ENCODE measurements at regions not wholly inside any gene's neighbourhood (a gene's known extent, or its start where the extent isn't known, plus 50 kb on each side); places are given as distances from the start of the nearest gene placed in this dataset.

GRCh38 chr1:177701654-177702353 lies 268.1 kb downstream of the SEC16B start:
- TF ChIP-seq CTCF (IDR thresholded peaks at IDR 0.05) (no peak), POLR2A (IDR thresholded peaks at IDR 0.05) (no peak)

Data from adrenal gland (tissue), 5 donors.